Activated T-cell treated with anti-CD3 and anti-CD28 coated beads, Interleukin-2, amount 50 U/mL, for 48 hours (primary cell): ENCODE measurements at regions not wholly inside any gene's neighbourhood (a gene's known extent, or its start where the extent isn't known, plus 50 kb on each side); places are given as distances from the start of the nearest gene placed in this dataset.
"Not testable (repeated sequence)": the region's sequence is repeated elsewhere in the genome, so short reads cannot be mapped to it uniquely, and the experiment has no call there.

Experiments used
- DNase-seq, 2 experiments: peaks; one replicate each; pipeline ENCODE4 v3.0.0-alpha.2; 2020

GRCh38 chr6:96276305-96276704 lies 245.3 kb upstream of the UFL1 start:
- DNase-seq, result no peak

DNA sequence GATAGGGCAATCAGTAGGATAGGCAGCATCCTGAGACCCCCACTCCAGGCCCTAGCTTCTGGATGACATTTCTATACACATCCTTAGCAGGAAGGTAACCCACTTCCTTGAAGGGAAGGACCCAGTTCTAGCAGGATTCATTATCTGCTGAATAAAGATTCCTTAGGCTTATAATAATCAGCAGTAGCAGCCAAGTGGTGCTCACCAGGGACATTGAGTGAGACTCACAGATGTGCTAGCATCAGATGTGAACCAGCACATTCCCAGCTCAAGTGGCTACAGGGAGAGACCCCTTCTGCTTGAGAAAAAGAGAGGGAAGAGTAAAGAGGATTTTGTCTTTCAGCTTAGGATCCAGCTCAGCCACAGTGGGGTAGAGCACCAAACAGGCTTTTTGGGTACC lies 244.8 kb upstream of the UFL1 start:
- no peak for DNase-seq

DNA sequence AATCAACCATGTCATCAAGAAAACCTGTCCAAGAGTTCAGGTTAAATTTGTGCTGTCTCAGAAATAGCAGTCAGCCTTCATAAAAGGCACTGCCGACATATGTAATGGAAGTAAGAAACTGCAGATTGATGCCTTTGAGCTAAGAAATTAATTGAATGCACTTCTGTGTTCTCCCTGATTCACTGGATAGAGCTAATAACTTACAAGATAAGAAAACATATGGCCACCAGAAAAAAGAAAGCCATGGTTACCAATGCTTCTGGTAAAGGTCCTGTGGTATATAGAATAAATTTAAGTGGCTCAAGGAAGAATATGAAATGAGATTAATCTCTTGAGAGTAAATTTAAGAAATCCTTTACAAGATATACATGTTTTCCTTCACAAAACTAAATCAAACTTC lies 242.5 kb upstream of the UFL1 start:
- no peak for DNase-seq

DNA sequence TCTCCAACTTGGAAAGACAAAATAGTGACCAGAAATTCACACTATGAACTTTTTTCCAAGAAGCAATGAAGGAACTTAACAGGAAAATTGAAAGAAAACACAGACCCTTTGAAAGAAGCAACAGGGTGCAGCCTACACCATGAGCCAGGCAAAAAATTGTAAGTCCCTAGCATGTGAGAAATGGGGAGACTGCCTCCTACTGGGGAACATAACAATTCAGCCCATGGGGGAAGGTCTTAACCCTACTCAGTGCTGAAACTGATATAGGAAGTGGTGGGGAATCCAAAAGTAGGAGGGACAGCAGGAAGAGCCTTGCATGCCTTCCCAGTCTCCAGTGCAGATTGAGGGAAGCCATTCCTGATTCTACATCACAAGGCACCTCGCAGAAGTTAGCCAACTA lies 235.1 kb upstream of the UFL1 start:
- no peak for DNase-seq

DNA sequence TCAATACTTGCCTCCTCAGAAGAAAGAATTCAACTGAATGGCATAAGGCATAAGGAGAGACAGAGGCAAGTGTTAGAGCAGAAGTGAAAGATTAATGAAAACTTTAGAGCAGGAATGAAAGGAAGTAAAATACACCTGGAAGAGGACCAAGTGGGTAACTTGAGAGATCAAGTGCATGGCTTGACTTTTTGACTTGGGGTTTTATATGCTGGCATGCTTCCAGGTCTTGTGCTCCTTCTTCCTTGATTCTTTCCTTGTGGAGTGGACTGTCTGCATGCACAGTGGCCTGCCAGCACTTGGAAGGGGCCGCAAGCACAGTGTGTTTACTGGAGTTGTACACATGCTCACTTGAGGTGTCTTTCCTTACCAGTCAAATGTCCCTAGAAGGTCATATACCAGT lies 222.1 kb upstream of the UFL1 start:
- no peak for DNase-seq

GRCh38 chr6:96301023-96301422 lies 220.6 kb upstream of the UFL1 start:
- DNase-seq, result no peak

DNA sequence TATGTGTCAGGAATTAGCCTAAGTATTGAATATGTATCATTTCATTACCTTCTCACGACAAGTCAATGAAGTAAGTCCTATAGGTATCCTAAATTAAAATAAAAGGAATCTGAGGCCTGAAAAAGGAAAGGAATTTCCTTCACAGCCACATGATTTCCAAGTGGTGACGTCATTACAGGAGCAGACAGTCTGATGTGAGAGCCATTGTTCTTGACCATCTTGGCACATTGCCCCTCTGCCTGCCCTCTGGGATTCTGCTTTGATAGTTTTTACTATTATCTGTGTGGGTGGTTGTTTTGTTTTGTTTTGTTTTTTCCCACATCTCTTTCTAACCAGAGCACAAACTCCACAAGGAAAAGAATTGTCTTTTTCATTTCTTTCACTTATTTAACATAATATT lies 219.8 kb upstream of the UFL1 start:
- DNase-seq, result no peak

- no peak for DNase-seq
These were observed 218.6 kb upstream of the UFL1 start for GRCh38 chr6:96302991-96303390.

DNA sequence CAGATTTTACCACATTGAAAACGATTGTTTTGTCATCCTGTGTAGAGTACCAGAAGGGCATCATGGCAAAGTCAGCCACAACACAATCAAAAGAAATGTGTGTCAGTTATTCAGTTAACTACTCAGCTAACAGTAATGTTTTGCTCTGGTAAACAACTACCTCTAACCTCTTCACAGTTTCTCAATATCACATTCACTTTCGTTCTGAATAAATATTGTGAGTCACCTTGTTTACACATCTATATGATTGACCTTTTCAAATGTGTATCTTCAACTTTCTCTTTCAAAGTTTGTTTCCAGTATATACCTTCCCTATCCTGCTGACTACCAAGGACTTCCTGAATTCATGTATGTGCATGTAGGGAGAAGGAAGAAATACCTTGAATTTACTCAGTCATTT lies 216.6 kb upstream of the UFL1 start:
- no peak for DNase-seq

DNA sequence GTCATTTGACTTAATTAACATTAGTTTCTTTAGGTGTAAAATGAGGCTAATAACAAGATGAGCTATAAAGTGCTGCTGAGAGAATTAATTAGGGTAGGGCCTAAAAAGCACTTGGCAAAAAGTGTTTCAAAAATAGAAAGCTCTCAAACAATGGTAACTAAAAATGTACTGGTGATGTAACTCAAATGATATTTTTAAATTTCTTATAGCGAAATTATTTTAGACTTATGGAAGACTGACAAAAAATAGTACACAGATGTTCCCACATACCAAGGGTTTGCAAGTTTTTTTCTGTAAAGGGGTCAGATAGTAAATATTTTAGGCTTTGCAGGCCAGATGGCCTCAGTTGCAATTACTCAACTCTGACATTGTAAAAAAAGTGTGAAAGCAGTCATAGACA lies 190.7 kb upstream of the UFL1 start:
- no peak for DNase-seq

DNA sequence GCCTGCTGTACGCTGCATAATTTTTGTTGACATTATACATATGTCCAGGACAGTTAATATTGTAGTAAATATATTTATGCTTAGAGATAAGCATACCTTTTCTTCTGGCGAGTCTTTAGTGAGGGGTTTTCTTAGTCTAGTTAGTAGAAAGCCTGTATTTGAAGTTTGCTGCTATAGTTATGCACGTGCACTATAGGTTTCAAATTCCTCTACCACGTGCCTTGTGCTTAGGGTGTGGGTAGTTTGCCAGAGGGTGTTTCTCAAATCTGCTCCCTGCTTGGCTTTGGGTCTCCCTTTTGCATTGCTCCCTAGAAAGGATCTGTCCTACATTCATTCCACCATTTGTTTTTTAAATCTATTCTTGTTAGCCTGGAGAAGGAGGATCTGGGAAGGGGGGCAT lies 181.4 kb upstream of the UFL1 start:
- DNase-seq, result no peak

DNA sequence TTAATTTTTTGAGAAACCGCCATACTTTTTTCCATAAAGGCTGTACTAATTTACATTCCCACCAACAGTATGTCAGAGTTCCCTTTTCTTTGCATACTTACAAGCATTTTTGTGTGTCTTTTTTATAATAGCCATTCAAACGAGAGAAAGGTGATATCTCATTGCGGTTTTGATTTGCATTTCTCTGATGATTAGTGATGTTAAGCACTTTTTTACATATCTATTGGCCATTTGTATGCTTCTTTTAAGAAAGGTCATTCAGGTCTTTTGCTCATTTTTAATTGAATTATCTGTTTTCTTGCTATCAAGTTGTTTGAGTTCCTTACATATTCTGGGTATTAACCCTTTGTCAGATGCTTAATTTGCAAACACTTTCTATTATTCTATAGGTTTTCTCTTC lies 176.1 kb upstream of the UFL1 start:
- DNase-seq, result no peak

DNA sequence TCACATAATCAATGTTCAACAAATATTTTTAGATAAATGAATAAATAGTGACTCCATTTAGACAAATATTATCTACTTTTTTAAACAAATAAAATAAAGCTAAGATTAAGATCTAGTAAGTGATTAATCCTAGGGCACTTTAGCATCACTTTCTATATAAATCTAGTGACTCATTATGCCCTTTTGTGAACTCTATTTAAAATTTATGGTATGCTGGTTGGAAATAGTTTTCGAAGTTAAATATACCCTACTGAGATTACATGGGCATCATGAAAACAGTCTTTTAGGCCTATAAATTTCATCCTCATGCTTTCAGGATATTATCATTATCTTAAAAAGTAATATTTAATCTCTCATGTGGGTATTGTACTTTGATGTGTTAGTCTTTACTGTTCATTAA lies 140.4 kb upstream of the UFL1 start:
- DNase-seq, result no peak

GRCh38 chr6:96391776-96392360 lies 129.7 kb upstream of the UFL1 start:
- DNase-seq, result peak; percentile 17 to 21

DNA sequence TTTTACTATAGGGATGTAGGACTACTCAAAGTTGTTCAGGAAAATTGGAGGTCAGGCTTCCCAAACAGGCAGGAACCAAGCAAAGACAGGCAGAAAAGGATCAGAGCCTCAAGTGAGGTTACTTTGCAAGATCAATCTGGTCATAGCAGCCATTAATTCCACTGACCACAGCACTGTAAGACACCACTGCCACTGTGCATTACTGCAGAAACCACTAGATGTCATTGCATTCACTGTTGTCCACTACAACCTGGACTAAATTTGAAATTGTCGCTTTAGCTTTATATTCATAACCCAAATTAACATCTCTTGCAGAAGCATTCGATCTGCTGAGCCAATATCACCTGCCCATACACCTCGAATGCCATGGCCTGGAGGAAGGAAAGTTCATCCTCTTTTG lies 126.9 kb upstream of the UFL1 start:
- DNase-seq, result no peak

DNA sequence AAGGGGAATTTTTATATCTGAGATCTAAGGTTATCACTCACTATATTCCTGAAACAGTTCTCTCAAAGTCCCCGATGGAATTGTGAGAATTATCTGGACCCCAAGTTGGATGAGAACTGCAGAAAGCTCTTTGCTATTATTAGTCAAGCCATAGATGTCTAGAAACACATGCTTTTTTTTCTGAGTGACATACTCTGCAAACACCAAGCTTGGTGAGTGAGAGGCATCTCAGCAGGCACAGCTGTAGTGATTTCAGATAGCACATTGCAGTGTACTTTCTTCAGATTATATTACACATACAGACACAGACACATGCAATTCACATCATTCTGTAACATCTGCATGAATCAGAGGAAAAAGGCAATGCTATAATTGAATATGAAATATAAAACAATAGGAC lies 111.1 kb upstream of the UFL1 start:
- DNase-seq, result no peak

DNA sequence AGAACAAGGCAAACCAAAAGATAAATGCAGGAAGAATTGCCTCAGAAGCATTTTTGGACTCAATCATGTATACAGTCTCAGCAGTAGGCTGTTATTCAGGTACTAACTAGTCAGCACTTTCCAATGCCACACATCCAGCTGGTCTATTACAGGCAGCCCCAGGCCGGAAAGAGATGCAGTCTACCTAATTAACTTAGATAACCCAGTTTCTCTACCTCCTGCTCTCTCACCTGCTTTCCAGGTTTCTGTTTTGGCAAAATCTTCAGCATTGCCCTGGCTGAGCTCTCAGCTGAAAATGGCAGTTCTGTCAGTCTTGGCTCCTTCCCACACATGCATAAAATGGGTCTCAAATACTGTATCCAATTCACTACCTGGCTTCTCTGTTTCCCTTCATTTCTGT lies 101.3 kb upstream of the UFL1 start:
- no peak for DNase-seq

DNA sequence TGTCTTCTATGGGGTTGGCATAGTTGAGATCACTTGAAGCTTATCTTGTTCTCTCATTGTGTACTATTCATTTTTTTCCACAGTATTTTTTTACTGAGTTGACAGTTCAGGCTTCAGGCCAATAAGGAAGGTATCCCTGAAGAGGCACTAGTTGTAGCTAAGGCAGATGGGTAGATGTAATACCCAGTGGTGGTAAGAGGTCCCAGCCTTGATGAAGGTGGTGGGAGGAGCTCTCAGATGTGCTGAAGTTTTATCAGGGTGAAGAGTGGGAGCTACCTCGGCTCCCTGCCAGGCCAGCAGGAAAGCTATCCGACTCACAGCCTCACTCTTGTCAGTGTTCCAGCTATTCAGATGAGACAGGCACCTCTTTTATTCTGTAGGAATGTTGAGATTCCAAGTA lies 87.7 kb upstream of the UFL1 start:
- DNase-seq, result no peak

GRCh38 chr6:96436398-96436797 lies 85.2 kb upstream of the UFL1 start:
- DNase-seq, result no peak

DNA sequence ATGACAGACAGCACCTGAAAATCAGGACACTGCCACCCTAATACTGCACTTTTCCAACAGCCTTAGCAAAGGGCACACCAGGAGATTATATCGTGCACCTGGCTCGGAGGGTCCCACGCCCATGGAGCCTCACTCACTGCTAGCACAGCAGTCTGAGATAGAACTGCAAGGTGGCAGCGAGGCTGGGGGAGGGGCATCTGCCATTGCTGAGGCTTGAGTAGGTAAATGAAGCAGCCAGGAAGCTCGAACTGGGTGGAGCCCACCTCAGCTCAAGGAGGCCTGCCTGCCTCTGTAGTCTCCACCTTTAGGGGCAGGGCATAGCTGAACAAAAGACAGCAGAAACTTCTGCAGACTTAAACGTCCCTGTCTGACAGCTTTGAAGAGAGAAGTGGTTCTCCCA lies 84.4 kb upstream of the UFL1 start:
- DNase-seq, result not testable (repeated sequence)

- no peak for DNase-seq
These were observed 71.4 kb upstream of the UFL1 start for GRCh38 chr6:96450082-96450769.

- no peak for DNase-seq
These were observed 70.9 kb upstream of the UFL1 start for GRCh38 chr6:96450770-96451130.

DNA sequence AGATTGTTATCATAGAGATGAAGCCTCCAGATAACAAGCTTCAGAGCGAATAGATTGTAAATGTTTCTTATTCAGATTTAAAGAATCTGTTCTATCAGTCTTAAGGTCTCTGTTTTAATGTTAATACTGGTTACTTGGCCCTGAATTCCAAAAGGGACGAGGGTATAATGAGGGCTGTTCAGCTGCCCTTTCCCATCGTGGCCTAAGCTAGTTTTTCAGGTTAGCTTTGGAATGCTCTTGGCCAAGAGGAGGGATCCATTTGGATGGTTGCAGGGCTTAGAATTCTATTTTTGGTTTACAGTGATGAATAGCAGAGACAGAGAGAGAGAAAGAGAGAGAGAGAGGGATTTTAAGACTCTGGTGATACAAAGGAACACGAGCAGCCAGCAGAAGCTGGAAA lies 62.8 kb upstream of the UFL1 start:
- DNase-seq, result no peak

DNA sequence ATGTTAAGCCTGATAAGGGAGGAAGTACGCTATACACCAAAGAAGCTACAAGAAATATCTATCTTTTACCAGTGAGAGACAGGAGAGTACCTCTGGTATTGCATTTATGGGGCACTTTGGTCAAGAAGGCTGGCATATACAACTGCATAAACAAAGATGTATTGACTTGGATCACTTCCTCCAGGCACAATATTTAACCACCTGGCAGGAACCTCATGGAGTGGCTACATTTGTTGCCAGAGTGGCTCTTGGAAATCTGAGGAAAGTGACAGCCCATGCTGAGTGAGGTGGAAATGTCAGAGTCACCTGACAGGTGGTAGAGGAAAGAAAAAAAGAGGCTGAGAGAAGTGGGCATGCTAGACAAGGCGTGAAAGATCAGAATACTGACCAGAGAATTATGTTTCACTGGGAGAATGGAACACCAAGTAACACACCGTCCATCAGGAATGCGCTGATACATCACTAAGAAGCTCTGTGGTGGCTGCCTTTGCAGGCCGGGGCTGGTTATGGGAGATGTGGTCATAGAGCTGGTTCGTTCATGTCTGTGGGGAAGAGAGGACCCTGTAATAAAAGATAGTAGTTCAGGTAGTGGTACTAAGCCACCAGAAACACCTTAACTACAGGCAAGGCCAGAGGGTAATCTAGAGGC lies 61.4 kb upstream of the UFL1 start:
- no peak for DNase-seq
